H1 (cell line): ENCODE measurements at regions not wholly inside any gene's neighbourhood (a gene's known extent, or its start where the extent isn't known, plus 50 kb on each side); places are given as distances from the start of the nearest gene placed in this dataset.

Experiments used
- CHD1 ChIP-seq: IDR thresholded peaks from 2 replicates; pipeline ENCODE4 v1.6.1; 2012; ENCODE audit warnings: low read depth, low read length, improper control_type of control experiment
- EGR1 ChIP-seq: IDR thresholded peaks from 2 replicates; pipeline ENCODE4 v1.6.1; 2011; ENCODE audit warnings: low read depth, low read length, borderline replicate concordance
- EP300 ChIP-seq, 2 experiments: IDR thresholded peaks; 1 replicate in 1 of 2; 2 replicates in 1 of 2; pipeline ENCODE4 v1.6.1; 2011 to 2012; ENCODE audit warnings: low read depth in 2 of 2, low read length in 2 of 2, mild to moderate bottlenecking in 2 of 2, borderline replicate concordance in 1 of 2, inconsistent platforms in 1 of 2, moderate library complexity in 1 of 2
- EZH2 ChIP-seq: fragments of 200-600 bp; sonication (generic); IDR thresholded peaks from 2 replicates; pipeline ENCODE4 v1.7.1; 2012; ENCODE audit warnings: low read depth, mild to moderate bottlenecking, moderate library complexity, low read length, inconsistent platforms; ENCODE audit not compliant: severe bottlenecking
- NRF1 ChIP-seq: IDR thresholded peaks from 2 replicates; pipeline ENCODE4 v1.6.1; 2011; ENCODE audit warnings: mild to moderate bottlenecking, low read depth, low read length, improper control_type of control experiment
- TBP ChIP-seq: IDR thresholded peaks from 2 replicates; pipeline ENCODE4 v1.6.1; 2011; ENCODE audit warnings: low read depth, low read length, improper control_type of control experiment
- TF ChIP-seq, protein P1 (sequence below), 3 experiments: IDR thresholded peaks; 1 replicate in 2 of 3; 2 replicates in 1 of 3; pipeline versions ENCODE4 v1.5.1 to v1.6.1; 2011; ENCODE audit warnings: low read length in 3 of 3, mild to moderate bottlenecking in 3 of 3, inconsistent platforms in 2 of 3, low read depth in 1 of 3, moderate library complexity in 1 of 3; ENCODE audit not compliant: insufficient read depth in 1 of 3; ENCODE audit errors: control extremely low read depth in 1 of 3
- TF ChIP-seq, protein P2 (sequence below): IDR thresholded peaks from 2 replicates; pipeline ENCODE4 v1.6.1; 2012; ENCODE audit warnings: inconsistent platforms

DNA sequence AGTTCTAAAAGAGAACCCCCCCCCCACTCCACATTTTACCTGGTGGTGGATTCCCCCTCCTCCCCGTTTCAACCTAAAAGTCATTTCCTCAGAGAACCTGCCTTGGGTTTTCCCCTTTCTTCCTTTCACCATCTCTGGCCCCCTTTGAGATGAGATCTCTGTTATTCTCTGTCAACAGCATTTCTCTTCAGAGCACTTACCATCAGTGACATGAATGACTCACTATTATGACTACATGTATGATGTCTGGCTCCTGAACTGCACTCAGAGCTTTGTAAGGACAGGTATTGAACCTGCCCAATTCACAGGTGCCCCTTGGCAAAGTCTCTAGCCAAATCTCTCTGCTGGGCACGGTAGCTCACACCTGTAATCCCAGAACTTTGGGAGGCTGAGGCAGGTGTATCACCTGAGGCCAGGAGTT is 61.4 kb upstream of the JARID2 start:
- TF ChIP-seq, protein P1, sequence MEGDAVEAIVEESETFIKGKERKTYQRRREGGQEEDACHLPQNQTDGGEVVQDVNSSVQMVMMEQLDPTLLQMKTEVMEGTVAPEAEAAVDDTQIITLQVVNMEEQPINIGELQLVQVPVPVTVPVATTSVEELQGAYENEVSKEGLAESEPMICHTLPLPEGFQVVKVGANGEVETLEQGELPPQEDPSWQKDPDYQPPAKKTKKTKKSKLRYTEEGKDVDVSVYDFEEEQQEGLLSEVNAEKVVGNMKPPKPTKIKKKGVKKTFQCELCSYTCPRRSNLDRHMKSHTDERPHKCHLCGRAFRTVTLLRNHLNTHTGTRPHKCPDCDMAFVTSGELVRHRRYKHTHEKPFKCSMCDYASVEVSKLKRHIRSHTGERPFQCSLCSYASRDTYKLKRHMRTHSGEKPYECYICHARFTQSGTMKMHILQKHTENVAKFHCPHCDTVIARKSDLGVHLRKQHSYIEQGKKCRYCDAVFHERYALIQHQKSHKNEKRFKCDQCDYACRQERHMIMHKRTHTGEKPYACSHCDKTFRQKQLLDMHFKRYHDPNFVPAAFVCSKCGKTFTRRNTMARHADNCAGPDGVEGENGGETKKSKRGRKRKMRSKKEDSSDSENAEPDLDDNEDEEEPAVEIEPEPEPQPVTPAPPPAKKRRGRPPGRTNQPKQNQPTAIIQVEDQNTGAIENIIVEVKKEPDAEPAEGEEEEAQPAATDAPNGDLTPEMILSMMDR (IDR thresholded peaks at IDR 0.05; ENCODE audit: control extremely low read depth in 1 of 3, insufficient read depth in 1 of 3, low read depth in 1 of 3, low read length in 3 of 3): no peak
- TF ChIP-seq TBP (no peak), EP300 (IDR thresholded peaks at IDR 0.05; ENCODE audit: borderline replicate concordance in 1 of 2, low read depth in 2 of 2, low read length in 2 of 2) (no peak), EZH2 (no peak), CHD1 (no peak), EGR1 (no peak), NRF1 (no peak)
- TF ChIP-seq, protein P2, sequence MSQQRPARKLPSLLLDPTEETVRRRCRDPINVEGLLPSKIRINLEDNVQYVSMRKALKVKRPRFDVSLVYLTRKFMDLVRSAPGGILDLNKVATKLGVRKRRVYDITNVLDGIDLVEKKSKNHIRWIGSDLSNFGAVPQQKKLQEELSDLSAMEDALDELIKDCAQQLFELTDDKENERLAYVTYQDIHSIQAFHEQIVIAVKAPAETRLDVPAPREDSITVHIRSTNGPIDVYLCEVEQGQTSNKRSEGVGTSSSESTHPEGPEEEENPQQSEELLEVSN: no peak
